Naive B cell (primary cell): ENCODE measurements at regions not wholly inside any gene's neighbourhood (a gene's known extent, or its start where the extent isn't known, plus 50 kb on each side); places are given as distances from the start of the nearest gene placed in this dataset.
A peak's percentile ranks its signal among the peaks of the same experiment; 100 is the strongest.
"Not testable (repeated sequence)": the region's sequence is repeated elsewhere in the genome, so short reads cannot be mapped to it uniquely, and the experiment has no call there.

ENCODE experiments used
- ATAC-seq, 2 donors: fragments of 150-1000 bp; cut with Tn5 transposase; 2 replicates each; pipeline ENCODE4 v1.10.0; 2021; ENCODE audit warnings: low read depth in 2 of 2, mild to moderate bottlenecking in 2 of 2, moderate library complexity in 2 of 2
- DNase-seq: peaks from one replicate; pipeline ENCODE4 v3.0.0; 2022
- H3K27ac Mint-ChIP-seq, 6 donors: one replicate each; pipeline ENCODE4 v1.8.0; 2020 to 2022; ENCODE audit warnings: mild to moderate bottlenecking in 6 of 6, mixed read lengths in 6 of 6, moderate library complexity in 5 of 6, inconsistent platforms in 2 of 6
- H3K27me3 Mint-ChIP-seq, 3 donors: one replicate each; pipeline ENCODE4 v1.8.0; 2021 to 2022; ENCODE audit warnings: mixed read lengths in 3 of 3, mild to moderate bottlenecking in 1 of 3
- H3K36me3 Mint-ChIP-seq, 2 donors: one replicate each; pipeline ENCODE4 v1.8.0; 2020 to 2022; ENCODE audit warnings: mixed read lengths in 2 of 2, inconsistent platforms in 1 of 2, mild to moderate bottlenecking in 1 of 2
- H3K4me1 Mint-ChIP-seq, 3 donors: one replicate each; pipeline ENCODE4 v1.8.0; 2020 to 2022; ENCODE audit warnings: mixed read lengths in 3 of 3, inconsistent platforms in 1 of 3, mild to moderate bottlenecking in 1 of 3, moderate library complexity in 1 of 3
- H3K4me3 Mint-ChIP-seq, 8 donors: one replicate each; pipeline ENCODE4 v1.8.0; 2020 to 2022; ENCODE audit warnings: mild to moderate bottlenecking in 8 of 8, mixed read lengths in 8 of 8, moderate library complexity in 8 of 8, inconsistent platforms in 2 of 8
- H3K9me3 Mint-ChIP-seq, 7 donors: one replicate each; pipeline ENCODE4 v1.8.0; 2020 to 2022; ENCODE audit warnings: mixed read lengths in 7 of 7, mild to moderate bottlenecking in 5 of 7, inconsistent platforms in 2 of 7, moderate library complexity in 1 of 7

GRCh38 chr1:229159668-229160544, 111.0 kb upstream of the RAB4A start:
- Mint-ChIP-seq H3K9me3 (no peaks in the 10 kb centered on the region), H3K4me3 (no peak overlapping the region), H3K36me3 (no peaks in the 10 kb centered on the region), H3K27me3 (peaks cover 0 to 9% (median 0%) of the 10 kb centered on the region in 3 donors), H3K4me1 (peaks cover 9 to 11% (median 10%) of the 10 kb centered on the region in 3 donors), H3K27ac (peak overlapping the region in 1 of 6 donors; percentile 73)
- no peak for DNase-seq
- ATAC-seq: no peak

GRCh38 chr1:229161740-229162139, 109.2 kb upstream of the RAB4A start:
- DNase-seq: no peak
- Mint-ChIP-seq H3K4me1 (no peaks in the 10 kb centered on the region), H3K27ac (peak overlapping the region in 1 of 6 donors; percentile 37)

GRCh38 chr1:229162825-229163515, 107.9 kb upstream of the RAB4A start:
- no peaks in the 10 kb centered on the region for H3K4me1 Mint-ChIP-seq
- H3K4me3 Mint-ChIP-seq: no peak overlapping the region
- H3K27me3 Mint-ChIP-seq: peaks cover 0 to 19% (median 0%) of the 10 kb centered on the region in 3 donors
- no peak overlapping the region for H3K27ac Mint-ChIP-seq
- DNase-seq: no peak
- H3K9me3 Mint-ChIP-seq: no peaks in the 10 kb centered on the region
- H3K36me3 Mint-ChIP-seq: no peaks in the 10 kb centered on the region
- no peak for ATAC-seq

More at GRCh38 chr1:229161740-229162139, 109.2 kb upstream of the RAB4A start:
- ATAC-seq: no peak
- peaks cover 0 to 19% (median 0%) of the 10 kb centered on the region in 3 donors for H3K27me3 Mint-ChIP-seq
- no peak overlapping the region for H3K4me3 Mint-ChIP-seq
- H3K36me3 Mint-ChIP-seq: no peaks in the 10 kb centered on the region
- no peaks in the 10 kb centered on the region for H3K9me3 Mint-ChIP-seq

- DNase-seq (no peak), ATAC-seq (no peak)
- Mint-ChIP-seq H3K36me3 (no peaks in the 10 kb centered on the region), H3K27me3 (peaks cover 0 to 19% (median 0%) of the 10 kb centered on the region in 3 donors), H3K9me3 (no peaks in the 10 kb centered on the region), H3K4me3 (no peak overlapping the region), H3K27ac (peak overlapping the region in 1 of 6 donors; percentile 78), H3K4me1 (no peaks in the 10 kb centered on the region)
Measured at GRCh38 chr1:229164348-229164747, 106.6 kb upstream of the RAB4A start.

- no peak for ATAC-seq
- Mint-ChIP-seq H3K27me3 (peaks cover 0 to 19% (median 0%) of the 10 kb centered on the region in 3 donors), H3K4me1 (no peaks in the 10 kb centered on the region), H3K4me3 (no peak overlapping the region), H3K36me3 (no peaks in the 10 kb centered on the region), H3K9me3 (no peaks in the 10 kb centered on the region), H3K27ac (no peak overlapping the region)
- no peak for DNase-seq
Measured at GRCh38 chr1:229164836-229165735, 105.8 kb upstream of the RAB4A start.

GRCh38 chr1:229167318-229167717, 103.6 kb upstream of the RAB4A start:
- Mint-ChIP-seq H3K27me3 (peaks cover 0 to 19% (median 2%) of the 10 kb centered on the region in 3 donors), H3K4me3 (no peak overlapping the region), H3K27ac (no peak overlapping the region)

GRCh38 chr1:229169399-229169798, 101.5 kb upstream of the RAB4A start:
- Mint-ChIP-seq H3K4me1 (no peaks in the 10 kb centered on the region), H3K36me3 (no peaks in the 10 kb centered on the region), H3K27me3 (peaks cover 4 to 15% (median 5%) of the 10 kb centered on the region in 3 donors), H3K9me3 (no peaks in the 10 kb centered on the region), H3K27ac (no peak overlapping the region), H3K4me3 (no peak overlapping the region)
- no peak for ATAC-seq
- no peak for DNase-seq

More at GRCh38 chr1:229167318-229167717, 103.6 kb upstream of the RAB4A start:
- Mint-ChIP-seq H3K36me3 (no peaks in the 10 kb centered on the region), H3K9me3 (no peaks in the 10 kb centered on the region), H3K4me1 (no peaks in the 10 kb centered on the region)
- DNase-seq: no peak
- ATAC-seq: no peak

GRCh38 chr1:229170274-229170673, 100.6 kb upstream of the RAB4A start:
- no peaks in the 10 kb centered on the region for H3K9me3 Mint-ChIP-seq
- H3K27me3 Mint-ChIP-seq: peaks cover 4 to 7% (median 5%) of the 10 kb centered on the region in 3 donors
- no peak overlapping the region for H3K4me3 Mint-ChIP-seq
- H3K27ac Mint-ChIP-seq: peak overlapping the region in 1 of 6 donors; percentile 67
- no peak for DNase-seq
- no peak for ATAC-seq
- no peaks in the 10 kb centered on the region for H3K36me3 Mint-ChIP-seq
- H3K4me1 Mint-ChIP-seq: no peaks in the 10 kb centered on the region

- no peaks in the 10 kb centered on the region for H3K4me1 Mint-ChIP-seq
- H3K27ac Mint-ChIP-seq: no peak overlapping the region
- no peak for DNase-seq
- H3K36me3 Mint-ChIP-seq: no peaks in the 10 kb centered on the region
- H3K27me3 Mint-ChIP-seq: peaks cover under 1 to 5% (median 4%) of the 10 kb centered on the region in 3 donors
- ATAC-seq: no peak
- no peak overlapping the region for H3K4me3 Mint-ChIP-seq
- no peaks in the 10 kb centered on the region for H3K9me3 Mint-ChIP-seq
Measured at GRCh38 chr1:229170778-229171505, 100.0 kb upstream of the RAB4A start.

GRCh38 chr1:229171934-229172333, 99.0 kb upstream of the RAB4A start:
- no peak overlapping the region for H3K4me3 Mint-ChIP-seq
- no peak overlapping the region for H3K27ac Mint-ChIP-seq
- H3K9me3 Mint-ChIP-seq: no peaks in the 10 kb centered on the region
- H3K36me3 Mint-ChIP-seq: no peaks in the 10 kb centered on the region
- H3K27me3 Mint-ChIP-seq: peaks cover 0 to 5% (median 4%) of the 10 kb centered on the region in 3 donors
- H3K4me1 Mint-ChIP-seq: no peaks in the 10 kb centered on the region
- DNase-seq: no peak
- ATAC-seq: no peak

GRCh38 chr1:229173491-229174476, 97.1 kb upstream of the RAB4A start:
- not testable (repeated sequence) for H3K9me3 Mint-ChIP-seq, DNase-seq, H3K4me1 Mint-ChIP-seq, H3K36me3 Mint-ChIP-seq, H3K4me3 Mint-ChIP-seq, ATAC-seq, H3K27ac Mint-ChIP-seq, H3K27me3 Mint-ChIP-seq

- ATAC-seq, H3K4me1 Mint-ChIP-seq, H3K27me3 Mint-ChIP-seq, H3K4me3 Mint-ChIP-seq, DNase-seq, H3K36me3 Mint-ChIP-seq, H3K9me3 Mint-ChIP-seq: not testable (repeated sequence)
- H3K27ac Mint-ChIP-seq: peak overlapping the region in 1 of 6 donors; percentile 19
Measured at GRCh38 chr1:229175297-229175696, 95.6 kb upstream of the RAB4A start.
